Limb (tissue), 2 donors: ENCODE measurements at regions not wholly inside any gene's neighbourhood (a gene's known extent, or its start where the extent isn't known, plus 50 kb on each side); places are given as distances from the start of the nearest gene placed in this dataset.
A peak's percentile ranks its signal among the peaks of the same experiment; 100 is the strongest.

Experiments
- DNase-seq, 2 donors: peaks; one replicate each; pipeline ENCODE4 v3.0.0-alpha.2; 2016; ENCODE audit errors: extremely low spot score in 2 of 2

DNA sequence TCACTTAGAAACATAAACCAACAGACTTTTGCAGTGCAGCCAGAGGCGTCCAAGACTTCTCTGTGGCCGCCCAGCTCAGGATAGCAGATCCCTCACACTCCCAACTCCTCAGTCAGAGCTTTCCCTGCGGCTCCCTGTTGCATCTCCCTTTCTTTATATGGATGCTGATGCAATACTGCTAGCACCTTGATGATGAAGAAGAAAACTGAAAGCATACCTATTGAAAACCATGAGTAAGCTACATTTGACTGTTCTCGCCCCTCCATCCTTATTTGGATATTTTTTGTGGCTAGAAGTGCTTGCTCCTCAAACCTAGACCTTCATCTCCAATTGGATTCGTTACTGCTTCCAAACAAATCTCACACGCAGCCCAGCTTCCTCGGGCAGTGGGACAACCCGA lies 57.3 kb upstream of the UBL3 start:
- DNase-seq: no peak

DNA sequence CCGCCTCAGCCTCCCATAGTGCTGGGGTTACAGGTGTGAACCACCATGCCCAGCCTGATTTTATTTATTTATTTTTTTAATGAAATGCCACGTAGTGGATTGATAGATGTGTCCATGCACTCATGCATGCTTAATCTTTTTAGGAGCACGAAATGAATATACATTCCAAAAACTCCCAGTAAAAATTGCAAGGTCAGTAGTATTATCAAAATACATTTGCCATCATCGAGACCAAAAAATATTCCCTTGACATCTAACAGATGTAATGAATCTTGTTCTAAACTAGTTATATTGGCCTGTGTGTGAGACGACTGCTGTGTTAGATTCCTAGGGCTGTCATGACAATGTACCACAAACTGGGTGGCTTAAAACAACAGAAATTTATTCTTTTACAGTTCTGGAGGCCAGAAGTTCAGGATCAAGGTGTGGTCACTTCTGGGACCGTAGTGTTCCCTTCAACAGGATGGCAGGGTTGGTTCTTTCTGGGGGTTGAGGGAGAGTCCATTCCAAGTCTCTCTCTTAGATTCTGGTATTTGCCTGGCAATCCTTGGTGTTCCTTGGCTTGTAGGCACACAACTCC lies 56.1 kb upstream of the UBL3 start:
- no peak for DNase-seq

- DNase-seq: no peak
These were observed 55.4 kb upstream of the UBL3 start for GRCh38 chr13:29905845-29906244.

DNA sequence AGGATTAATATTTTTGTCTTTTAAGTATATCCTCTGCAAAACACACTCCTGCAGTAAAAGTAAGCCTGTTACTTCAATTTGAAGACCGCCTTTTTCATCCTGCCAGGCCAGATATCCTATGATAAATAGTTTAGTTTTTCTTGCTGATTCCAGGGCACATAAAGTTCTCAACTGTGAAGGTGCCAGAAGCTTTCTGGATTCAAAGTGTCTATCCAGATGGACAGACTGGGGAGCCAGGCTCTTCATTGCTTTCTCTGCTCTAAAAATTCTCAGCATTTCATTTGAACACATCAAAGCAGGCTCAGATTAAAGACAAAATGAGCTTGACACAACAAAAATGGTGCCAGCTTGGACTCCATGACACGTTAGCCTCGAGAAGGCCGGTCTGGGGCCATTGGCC lies 53.6 kb upstream of the UBL3 start:
- DNase-seq: no peak

DNA sequence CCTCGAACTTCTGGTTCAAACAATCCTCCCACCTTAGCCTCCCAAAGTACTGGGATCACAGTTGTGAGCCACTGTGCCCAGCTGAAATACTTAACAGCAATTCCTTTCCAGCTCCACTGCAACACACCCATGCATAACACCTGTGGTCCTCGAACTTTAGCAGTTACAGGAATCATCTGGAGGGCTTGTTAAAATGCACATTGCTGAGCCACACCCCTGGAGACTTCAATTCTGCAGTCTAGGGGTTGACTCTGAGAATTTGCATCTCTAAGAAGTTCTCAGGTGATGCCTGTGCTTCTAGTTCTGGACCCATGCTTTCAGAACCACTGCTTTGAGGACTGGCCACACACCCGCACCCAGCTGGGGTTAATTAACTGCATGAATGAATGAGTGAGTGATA lies 53.1 kb upstream of the UBL3 start:
- no peak for DNase-seq

DNA sequence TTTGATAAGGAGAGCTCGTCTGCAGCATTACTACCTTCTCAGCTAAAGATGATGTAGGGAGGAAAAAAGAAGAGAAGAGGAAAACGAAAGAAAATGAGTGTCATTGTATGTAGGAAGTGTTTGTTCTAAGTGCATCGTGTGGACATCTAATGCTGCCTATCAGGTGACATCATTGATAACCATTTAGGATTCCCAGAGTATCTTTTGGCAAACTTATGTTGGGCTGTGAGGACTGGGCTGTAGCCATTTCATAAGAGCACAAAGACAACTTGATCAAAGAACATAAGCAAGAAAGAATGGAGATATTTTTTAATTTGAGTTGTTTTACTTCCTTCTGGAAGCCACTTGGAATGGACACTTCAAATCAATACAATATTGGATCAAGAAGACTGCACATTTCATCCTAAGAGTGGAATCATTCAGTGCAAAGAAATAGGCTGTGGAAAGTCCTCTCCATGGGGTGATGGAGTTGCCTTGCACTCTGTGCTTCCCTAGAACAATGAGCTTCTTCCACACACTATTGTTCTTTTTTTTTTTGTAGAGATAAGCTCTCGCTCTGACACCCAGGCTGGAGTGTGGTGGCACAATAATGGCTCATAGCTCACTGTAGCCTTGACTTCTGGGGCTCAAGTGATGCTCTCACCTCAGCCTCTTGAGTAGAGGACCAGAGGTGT lies 52.4 kb upstream of the UBL3 start:
- no peak for DNase-seq

- peak; percentile 50 to 86 for DNase-seq
These were observed 51.6 kb upstream of the UBL3 start for GRCh38 chr13:29901710-29902631.
